Fibroblast of villous mesenchyme (primary cell): ENCODE measurements at regions not wholly inside any gene's neighbourhood (a gene's known extent, or its start where the extent isn't known, plus 50 kb on each side); places are given as distances from the start of the nearest gene placed in this dataset.

Experiments used
- DNase-seq: peaks from one replicate; pipeline ENCODE4 v3.0.0-alpha.2; 2010; ENCODE audit warnings: low read depth
- H3K4me3 ChIP-seq: 2 replicates; pipeline ENCODE4 v1.5.1; 2011; ENCODE audit warnings: low read depth, mild to moderate bottlenecking, low read length
- TF ChIP-seq, protein P1 (sequence below): IDR thresholded peaks from 2 replicates; pipeline ENCODE4 v1.5.1; 2012; ENCODE audit warnings: low read depth, mild to moderate bottlenecking, low read length; ENCODE audit not compliant: insufficient read depth

- H3K4me3 ChIP-seq, result no peak overlapping the region
- TF ChIP-seq, protein P1, sequence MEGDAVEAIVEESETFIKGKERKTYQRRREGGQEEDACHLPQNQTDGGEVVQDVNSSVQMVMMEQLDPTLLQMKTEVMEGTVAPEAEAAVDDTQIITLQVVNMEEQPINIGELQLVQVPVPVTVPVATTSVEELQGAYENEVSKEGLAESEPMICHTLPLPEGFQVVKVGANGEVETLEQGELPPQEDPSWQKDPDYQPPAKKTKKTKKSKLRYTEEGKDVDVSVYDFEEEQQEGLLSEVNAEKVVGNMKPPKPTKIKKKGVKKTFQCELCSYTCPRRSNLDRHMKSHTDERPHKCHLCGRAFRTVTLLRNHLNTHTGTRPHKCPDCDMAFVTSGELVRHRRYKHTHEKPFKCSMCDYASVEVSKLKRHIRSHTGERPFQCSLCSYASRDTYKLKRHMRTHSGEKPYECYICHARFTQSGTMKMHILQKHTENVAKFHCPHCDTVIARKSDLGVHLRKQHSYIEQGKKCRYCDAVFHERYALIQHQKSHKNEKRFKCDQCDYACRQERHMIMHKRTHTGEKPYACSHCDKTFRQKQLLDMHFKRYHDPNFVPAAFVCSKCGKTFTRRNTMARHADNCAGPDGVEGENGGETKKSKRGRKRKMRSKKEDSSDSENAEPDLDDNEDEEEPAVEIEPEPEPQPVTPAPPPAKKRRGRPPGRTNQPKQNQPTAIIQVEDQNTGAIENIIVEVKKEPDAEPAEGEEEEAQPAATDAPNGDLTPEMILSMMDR, result no peak
- no peak for DNase-seq
Observed at GRCh38 chr6:40714576-40715564, 127.7 kb upstream of the LRFN2 start.

DNA sequence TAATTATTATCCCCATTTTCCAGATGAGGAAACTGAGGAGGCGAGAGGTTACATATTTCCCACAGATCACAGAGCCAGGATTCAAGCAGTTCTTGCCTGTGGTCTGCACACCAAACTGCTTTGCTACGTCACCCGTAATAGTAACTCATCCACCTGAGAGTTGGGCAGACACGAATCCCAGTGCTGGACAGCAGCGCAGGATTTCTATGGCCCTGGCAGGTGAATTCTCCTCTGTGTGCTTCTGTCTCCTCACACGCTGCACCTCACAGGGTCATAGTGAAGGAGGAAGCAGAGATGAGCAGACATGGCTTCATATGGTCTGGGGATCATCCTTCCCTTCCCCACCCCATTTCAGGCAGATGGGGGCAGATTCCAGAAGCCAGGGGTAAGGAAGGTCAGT, 127.0 kb upstream of the LRFN2 start:
- no peak overlapping the region for H3K4me3 ChIP-seq
- TF ChIP-seq, protein P1, result no peak
- no peak for DNase-seq

GRCh38 chr6:40713002-40713719, 126.0 kb upstream of the LRFN2 start:
- no peak overlapping the region for H3K4me3 ChIP-seq
- TF ChIP-seq, protein P1, result peak; percentile 24
- DNase-seq, result peak; percentile 6

- TF ChIP-seq, protein P1, result no peak
- H3K4me3 ChIP-seq, result no peak overlapping the region
- no peak for DNase-seq
Observed at GRCh38 chr6:40710626-40711330, 123.6 kb upstream of the LRFN2 start.

DNA sequence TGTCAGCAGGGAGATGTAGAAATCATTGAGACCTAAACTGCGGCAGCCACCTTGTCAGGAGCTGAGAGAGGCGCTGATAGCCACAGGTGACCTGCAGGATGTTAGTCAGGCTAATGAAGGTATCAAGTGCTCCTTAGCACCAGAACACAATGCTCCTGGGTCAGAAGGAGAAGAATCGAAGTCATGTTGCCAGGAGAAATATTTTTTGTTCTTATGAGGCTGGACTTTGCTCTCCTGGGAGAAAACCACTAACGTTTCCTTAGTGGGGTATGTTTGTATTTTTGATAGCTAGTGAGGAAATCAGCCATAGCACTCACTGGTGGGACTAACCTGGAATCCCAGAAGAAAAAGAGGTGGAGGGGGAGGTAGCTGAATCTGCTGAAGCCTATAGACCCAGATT, 120.9 kb upstream of the LRFN2 start:
- H3K4me3 ChIP-seq, result no peak overlapping the region
- no peak for DNase-seq
- TF ChIP-seq, protein P1, result no peak

- DNase-seq, result no peak
- TF ChIP-seq, protein P1, result no peak
- H3K4me3 ChIP-seq, result no peak overlapping the region
Observed at GRCh38 chr6:40706178-40706577, 119.0 kb upstream of the LRFN2 start.
